ENCODE measurements at regions not wholly inside any gene's neighbourhood (a gene's known extent, or its start where the extent isn't known, plus 50 kb on each side); places are given as distances from the start of the nearest gene placed in this dataset.
"Not testable (repeated sequence)": the region's sequence is repeated elsewhere in the genome, so short reads cannot be mapped to it uniquely, and the experiment has no call there.

DNA sequence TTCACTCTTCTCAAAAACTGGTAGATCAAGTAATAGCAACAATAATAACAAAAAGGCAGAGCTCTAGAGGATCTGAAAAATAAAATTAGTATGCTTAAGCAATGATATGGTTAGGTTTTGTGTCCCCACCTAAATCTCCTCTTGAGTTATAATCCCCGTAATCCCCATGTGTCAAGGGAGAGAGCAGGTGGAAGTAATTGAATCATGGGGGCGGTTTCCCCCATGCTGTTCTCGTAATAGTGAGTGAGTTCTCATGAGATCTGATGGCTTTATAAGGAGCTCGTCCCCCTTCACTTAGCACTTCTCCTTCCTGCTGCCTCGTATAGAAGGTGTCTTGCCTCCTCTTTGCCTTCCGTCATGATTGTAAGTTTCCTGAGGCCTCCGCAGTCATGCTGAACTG is 60.2 kb upstream of the ABHD2 start:
- DNase-seq (ENCODE audit: low spot score) = no peak

DNA sequence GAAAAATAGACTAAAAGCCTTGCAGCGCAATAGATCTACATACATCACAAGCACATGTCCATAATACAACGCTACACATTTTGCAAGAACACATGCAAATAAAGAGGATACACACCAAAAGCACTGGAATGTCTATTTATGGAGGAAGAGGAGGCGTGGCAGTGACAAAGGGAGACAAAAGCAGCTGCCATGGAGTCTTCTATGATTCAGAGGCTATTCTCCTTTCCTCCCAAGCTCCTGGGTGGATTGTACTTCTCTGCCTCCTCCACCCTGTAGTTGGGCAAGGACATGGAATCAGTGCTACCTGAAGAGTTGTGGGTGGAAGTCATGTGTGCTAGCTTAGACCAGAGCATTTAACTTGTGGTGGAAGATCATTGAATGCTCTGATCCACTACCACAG is 57.9 kb upstream of the ABHD2 start:
- DNase-seq (ENCODE audit: low spot score) = no peak

DNA sequence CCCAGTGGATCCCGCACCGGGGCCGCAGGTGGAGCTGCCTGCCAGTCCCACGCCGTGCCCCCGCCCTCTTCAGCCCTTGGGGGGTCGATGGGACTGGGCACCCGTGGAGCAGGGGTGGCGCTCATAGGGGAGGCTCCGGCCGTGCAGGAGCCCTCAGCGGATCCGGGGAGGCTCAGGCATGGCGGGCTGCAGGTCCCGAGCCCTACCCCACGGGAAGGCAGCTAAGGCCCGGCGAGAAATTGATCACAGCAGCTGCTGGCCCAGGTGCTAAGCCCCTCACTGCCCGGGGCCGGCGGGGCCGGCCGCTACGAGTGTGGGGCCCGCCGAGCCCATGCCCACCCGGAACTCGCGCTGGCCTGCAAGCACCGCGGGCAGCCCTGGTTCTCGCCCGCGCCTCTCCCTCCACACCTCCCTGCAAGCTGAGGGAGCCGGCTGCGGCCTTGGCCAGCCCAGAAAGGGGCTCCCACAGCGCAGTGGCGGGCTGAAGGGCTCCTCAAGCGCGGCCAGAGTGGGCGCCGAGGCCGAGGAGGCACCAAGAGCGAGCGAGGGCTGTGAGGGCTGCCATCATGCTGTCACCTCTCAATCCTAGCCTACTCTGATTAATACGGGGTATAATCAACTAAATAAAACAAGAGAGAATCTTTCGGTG is 56.5 kb upstream of the ABHD2 start:
- DNase-seq (ENCODE audit: low spot score) = not testable (repeated sequence)

DNA sequence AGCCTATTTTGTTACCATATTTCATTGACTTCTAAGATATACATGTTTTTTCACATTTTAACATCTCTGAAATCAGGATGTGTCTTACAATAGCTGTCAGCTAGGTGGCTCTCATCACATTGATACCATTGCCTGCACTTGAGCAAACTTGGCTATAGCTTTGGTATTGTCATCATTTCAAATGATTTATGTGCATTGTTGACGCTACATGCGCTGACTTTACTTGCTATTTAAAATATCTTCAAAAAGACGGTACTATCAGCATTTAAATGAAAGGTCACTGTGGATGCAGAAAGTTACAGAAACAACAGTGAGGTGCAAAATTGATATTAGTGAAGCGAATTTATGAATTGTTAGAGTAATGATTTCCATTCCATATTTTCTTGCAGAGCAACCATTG is 54.0 kb upstream of the ABHD2 start:
- DNase-seq (ENCODE audit: low spot score) = no peak

DNA sequence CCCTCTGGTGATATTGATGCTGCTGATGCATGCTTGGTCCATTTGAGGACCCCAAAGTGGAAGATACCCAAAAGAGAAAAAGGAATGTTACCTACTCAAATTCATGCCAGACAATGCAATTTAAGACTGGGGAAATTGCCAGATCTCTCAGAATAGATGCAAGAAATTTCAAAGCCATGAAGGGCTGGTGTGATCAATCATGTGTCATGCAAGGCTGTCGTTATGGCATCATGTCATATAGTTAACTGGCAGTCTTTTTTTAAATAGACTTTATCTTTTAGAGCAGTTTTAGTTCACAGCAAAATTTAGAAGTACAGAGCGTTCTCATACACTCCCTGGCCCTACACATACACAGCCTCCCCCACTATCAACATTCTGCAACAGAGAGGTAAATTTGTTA is 53.1 kb upstream of the ABHD2 start:
- DNase-seq (ENCODE audit: low spot score) = no peak

DNA sequence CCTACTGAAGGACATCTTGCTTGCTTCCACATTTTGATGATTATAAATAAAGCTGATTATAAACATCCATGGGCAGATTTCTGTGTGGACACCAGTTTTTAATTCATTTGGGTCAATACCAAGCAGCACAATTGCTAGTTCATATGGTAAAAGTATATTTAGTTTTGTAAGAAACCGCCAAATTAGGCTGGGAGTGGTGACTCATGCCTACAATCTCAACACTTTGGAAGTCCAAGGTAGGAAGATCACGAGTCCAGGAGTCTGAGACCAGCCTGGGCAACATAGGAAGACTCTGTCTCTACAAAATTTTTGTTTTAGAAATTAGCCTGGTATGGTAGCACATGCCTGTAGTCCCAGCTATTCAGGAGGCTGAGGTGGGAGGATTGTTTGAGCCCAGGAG is 52.6 kb upstream of the ABHD2 start:
- no peak for DNase-seq (ENCODE audit: low spot score)

DNA sequence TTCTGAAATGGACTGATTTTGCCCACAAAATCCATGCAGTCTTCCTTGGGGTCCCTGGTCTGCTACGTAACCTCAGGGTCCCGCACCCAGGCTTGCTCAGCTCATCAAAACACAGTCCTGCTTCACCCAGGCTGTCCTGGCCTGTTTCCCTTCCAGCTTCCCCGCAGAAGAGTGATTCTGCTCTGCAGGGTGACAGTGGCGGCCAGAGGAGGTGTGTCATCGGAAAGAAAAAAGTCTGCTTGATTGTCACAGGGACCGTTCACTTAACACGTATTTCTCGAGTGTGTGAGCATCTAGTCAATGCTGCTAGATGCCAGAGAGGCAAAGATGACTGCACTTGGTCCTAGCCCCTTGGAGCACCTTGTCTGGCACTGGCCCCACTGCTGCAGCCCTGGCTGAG is 50.1 kb upstream of the ABHD2 start:
- no peak for DNase-seq (ENCODE audit: low spot score)

Measured in AG20443 (cell line).